B cell (primary cell): ENCODE measurements at regions not wholly inside any gene's neighbourhood (a gene's known extent, or its start where the extent isn't known, plus 50 kb on each side); places are given as distances from the start of the nearest gene placed in this dataset.

Experiments used
- ATAC-seq: fragments of 200-7000 bp; cut with Tn5 transposase; one replicate; pipeline ENCODE4 v1.10.0; 2021; ENCODE audit warnings: low read depth, mild to moderate bottlenecking, moderate number of reproducible peaks, moderate library complexity
- CTCF ChIA-PET: fragments of 350-600 bp; sonication (Branson Sonifier 250); formaldehyde crosslinking; loops from one replicate; lab custom pipeline; 2021; ENCODE audit warnings: antibody characterized with exemption, inconsistent platforms; lab: Charles Lee
- POLR2A ChIA-PET: fragments of 350-600 bp; sonication (Branson Sonifier 250); formaldehyde crosslinking; loops from one replicate; lab custom pipeline; 2021; ENCODE audit warnings: antibody characterized with exemption; lab: Charles Lee
- DNase-seq: peaks from one replicate; pipeline ENCODE4 v3.0.0; 2013
- H2AFZ ChIP-seq: 2 replicates; pipeline ENCODE4 v1.6.1; 2012; ENCODE audit warnings: mild to moderate bottlenecking, low read depth, low read length; ENCODE audit not compliant: insufficient read depth, poor library complexity, severe bottlenecking
- H3K27ac ChIP-seq, 2 donors: 1 replicate in 1 of 2; 2 replicates in 1 of 2; pipeline ENCODE4 v1.5.1; 2012 to 2013; ENCODE audit warnings: low read length in 2 of 2, mild to moderate bottlenecking in 2 of 2, moderate library complexity in 1 of 2
- H3K27me3 ChIP-seq, 4 experiments: fragments of 200-600 bp in 1 of 4; sonication (generic) in 1 of 4; replicated peaks in 1 of 4; 1 replicate in 2 of 4; 2 replicates in 2 of 4; pipeline versions ENCODE4 v1.6.1 to v1.7.0; 2013 to 2016; ENCODE audit warnings: low read length in 3 of 4, mild to moderate bottlenecking in 2 of 4, mixed read lengths in 1 of 4, moderate library complexity in 1 of 4; ENCODE audit not compliant: insufficient read depth in 4 of 4, control insufficient read depth in 3 of 4; ENCODE audit errors: control extremely low read depth in 1 of 4
- H3K36me3 ChIP-seq, 2 experiments: replicated peaks in 1 of 2; 1 replicate in 1 of 2; 2 replicates in 1 of 2; pipeline versions ENCODE4 v1.6.1 to v1.7.1; 2013; ENCODE audit warnings: low read length in 1 of 2; ENCODE audit not compliant: insufficient read depth in 2 of 2, control insufficient read depth in 1 of 2; ENCODE audit errors: control extremely low read depth in 1 of 2, extremely low read depth in 1 of 2
- H3K4me1 ChIP-seq, 2 donors: fragments of 200-600 bp in 1 of 2; sonication (generic) in 1 of 2; 1 replicate in 1 of 2; 2 replicates in 1 of 2; pipeline versions ENCODE4 v1.5.1 to v1.6.1; 2013 to 2017; ENCODE audit warnings: low read length in 2 of 2; ENCODE audit not compliant: control insufficient read depth in 2 of 2, insufficient read depth in 2 of 2
- H3K4me2 ChIP-seq: replicated peaks from 2 replicates; pipeline ENCODE3; 2012; ENCODE audit warnings: mild to moderate bottlenecking, low read depth, low read length; ENCODE audit not compliant: poor library complexity, severe bottlenecking
- H3K4me3 ChIP-seq, 5 experiments: fragments of 200-600 bp in 1 of 5; sonication (generic) in 1 of 5; 1 replicate in 3 of 5; 2 replicates in 2 of 5; pipeline versions ENCODE4 v1.5.1 to v1.7.0; 2011 to 2016; ENCODE audit warnings: low read length in 4 of 5, mild to moderate bottlenecking in 4 of 5, low read depth in 2 of 5, control low read depth in 1 of 5, moderate library complexity in 1 of 5; ENCODE audit not compliant: insufficient read depth in 1 of 5; ENCODE audit errors: control extremely low read depth in 1 of 5, extremely low read depth in 1 of 5
- H3K79me2 ChIP-seq: fragments of 200-600 bp; sonication (generic); one replicate; pipeline ENCODE4 v1.6.0; 2016; ENCODE audit warnings: low read length; ENCODE audit not compliant: control insufficient read depth, insufficient read depth
- H3K9ac ChIP-seq: fragments of 200-600 bp; sonication (generic); 2 replicates; pipeline ENCODE4 v1.6.1; 2017; ENCODE audit warnings: mild to moderate bottlenecking, low read length, moderate library complexity
- H3K9me3 ChIP-seq, 3 donors: one replicate each; pipeline versions ENCODE4 v1.6.1 to v1.7.1; 2013; ENCODE audit warnings: low read length in 2 of 3; ENCODE audit not compliant: control insufficient read depth in 2 of 3, insufficient read depth in 1 of 3; ENCODE audit errors: control extremely low read depth in 1 of 3
- H4K20me1 ChIP-seq: 2 replicates; pipeline ENCODE4 v1.6.0; 2012; ENCODE audit warnings: mild to moderate bottlenecking, low read length; ENCODE audit not compliant: insufficient read depth, control insufficient read depth, poor library complexity, severe bottlenecking
- H3K27ac Mint-ChIP-seq: one replicate; pipeline ENCODE4 v1.8.0; 2021; ENCODE audit warnings: mixed read lengths
- H3K27me3 Mint-ChIP-seq: one replicate; pipeline ENCODE4 v1.8.0; 2021; ENCODE audit warnings: mixed read lengths
- H3K4me1 Mint-ChIP-seq: one replicate; pipeline ENCODE4 v1.8.0; 2021; ENCODE audit warnings: mixed read lengths
- H3K4me3 Mint-ChIP-seq: one replicate; pipeline ENCODE4 v1.8.0; 2021; ENCODE audit warnings: mixed read lengths
- H3K9me3 Mint-ChIP-seq: one replicate; pipeline ENCODE4 v1.8.0; 2022; ENCODE audit warnings: mixed read lengths; ENCODE audit not compliant: insufficient read depth
- CTCF ChIP-seq: fragments of 200-600 bp; IDR thresholded peaks from one replicate; pipeline ENCODE4 v1.8.0; 2022; ENCODE audit warnings: antibody characterized with exemption, mild to moderate bottlenecking
- EZH2 ChIP-seq: IDR thresholded peaks from 2 replicates; pipeline ENCODE4 v1.6.1; 2012; ENCODE audit warnings: borderline replicate concordance, low read depth, mild to moderate bottlenecking, moderate library complexity, low read length; ENCODE audit not compliant: insufficient read depth, poor library complexity, severe bottlenecking
- WGBS: methylation state at CpG from one replicate; pipeline ENCODE4 v1.1.5; 2013; ENCODE audit warnings: missing lambda C conversion rate; ENCODE audit not compliant: insufficient coverage; 5-methylcytosine and 5-hydroxymethylcytosine counted together
- intact Hi-C: fragments of 100-400 bp; cut with micrococcal nuclease; formaldehyde crosslinking; loops from one replicate; pipeline ENCODE4 v1.10.0; 2022

- H3K9me3 ChIP-seq, result no peaks in the 10 kb centered on the region
- H3K27ac ChIP-seq, result peak overlapping the region; percentile 98 to 99
- no peaks in the 10 kb centered on the region for H3K36me3 ChIP-seq
- peaks cover 17% of the 10 kb centered on the region for H3K4me1 Mint-ChIP-seq
- peak overlapping the region; percentile 95 for H3K4me3 Mint-ChIP-seq
- H3K4me2 ChIP-seq, result peak overlapping the region; percentile 84
- ATAC-seq (peak; percentile 78), DNase-seq (peak; percentile 98)
- H3K27me3 Mint-ChIP-seq, result no peaks in the 10 kb centered on the region
- peak overlapping the region; percentile 87 for H2AFZ ChIP-seq
- no peaks in the 10 kb centered on the region for H3K9me3 Mint-ChIP-seq
- peaks cover 2% of the 10 kb centered on the region for H3K79me2 ChIP-seq
- WGBS, result under 1% methylated on average over 64 of the region's 67 CpGs
- peak overlapping the region; percentile 99 for H3K27ac Mint-ChIP-seq
- no peaks in the 10 kb centered on the region for H4K20me1 ChIP-seq
- ChIA-PET POLR2A (interaction anchor here (0.6 to 4.2 kb wide), 20 partner anchors 13 to 1519 kb away, joined by 3 to 105 read pairs (median 4); partner anchors contain the start of genes ADSS2, COX20 and HNRNPU), CTCF (interaction anchor here (1.0 to 1.8 kb wide), 8 partner anchors 30 to 169 kb away, joined by 3 to 15 read pairs (median 6); partner anchors contain the start of genes COX20 and HNRNPU)
- TF ChIP-seq EZH2, result no peak
- peak; percentile 51 for TF ChIP-seq CTCF
- H3K4me3 ChIP-seq, result peak overlapping the region; percentile 79 to 98 (median 83)
- intact Hi-C loops, result loop anchor here (1.0 to 5.0 kb wide), 10 partner anchors 30 to 518 kb away; partner anchors contain the start of genes CATSPERE, COX20 and HNRNPU
- peaks cover 8 to 13% of the 10 kb centered on the region in 2 donors for H3K4me1 ChIP-seq
- peak overlapping the region; percentile 99 for H3K9ac ChIP-seq
- no peaks in the 10 kb centered on the region for H3K27me3 ChIP-seq
Measured at GRCh38 chr1:244970744-244971551, 106.6 kb upstream of the HNRNPU start.
